Testis (tissue), 2 donors: ENCODE measurements at regions not wholly inside any gene's neighbourhood (a gene's known extent, or its start where the extent isn't known, plus 50 kb on each side); places are given as distances from the start of the nearest gene placed in this dataset.

Experiments
- DNase-seq: peaks from one replicate; pipeline ENCODE4 v3.0.0-alpha.2; 2019
- H3K27ac ChIP-seq, 2 donors: fragments of 200-600 bp; sonication (generic); one replicate each; pipeline ENCODE4 v1.5.1; 2019
- H3K27me3 ChIP-seq: fragments of 200-600 bp; sonication (generic); one replicate; pipeline ENCODE4 v1.5.1; 2019
- H3K36me3 ChIP-seq: fragments of 200-600 bp; sonication (generic); one replicate; pipeline ENCODE4 v1.5.1; 2017; ENCODE audit warnings: low read depth; ENCODE audit errors: missing control alignments
- H3K4me1 ChIP-seq: fragments of 200-600 bp; sonication (generic); one replicate; pipeline ENCODE4 v1.5.1; 2019
- H3K4me3 ChIP-seq, 2 donors: fragments of 200-600 bp; sonication (generic); one replicate each; pipeline ENCODE4 v1.5.1; 2017 to 2019
- H3K9me3 ChIP-seq: fragments of 200-600 bp; sonication (generic); one replicate; pipeline ENCODE4 v1.5.1; 2017
- CTCF ChIP-seq, 3 experiments: fragments of 450-650 bp in 2 of 3; fragments of 200-600 bp in 1 of 3; sonication (generic) in 1 of 3; IDR thresholded peaks; one replicate each; pipeline ENCODE4 v1.5.1; 2016 to 2019; ENCODE audit warnings: antibody characterized with exemption in 3 of 3, mild to moderate bottlenecking in 2 of 3, moderate library complexity in 1 of 3
- POLR2A ChIP-seq: fragments of 450-650 bp; IDR thresholded peaks from one replicate; pipeline ENCODE4 v1.6.1; 2017; ENCODE audit warnings: antibody characterized with exemption, mild to moderate bottlenecking, moderate library complexity
- WGBS, 2 donors: methylation state at CpG; one replicate each; pipeline ENCODE4 v1.1.5; 2018; 5-methylcytosine and 5-hydroxymethylcytosine counted together
- intact Hi-C: fragments of 100-400 bp; cut with DNase I; formaldehyde crosslinking; loops from one replicate; pipeline ENCODE4 v1.15.1; 2023; ENCODE audit warnings: low total_unique reads

DNA sequence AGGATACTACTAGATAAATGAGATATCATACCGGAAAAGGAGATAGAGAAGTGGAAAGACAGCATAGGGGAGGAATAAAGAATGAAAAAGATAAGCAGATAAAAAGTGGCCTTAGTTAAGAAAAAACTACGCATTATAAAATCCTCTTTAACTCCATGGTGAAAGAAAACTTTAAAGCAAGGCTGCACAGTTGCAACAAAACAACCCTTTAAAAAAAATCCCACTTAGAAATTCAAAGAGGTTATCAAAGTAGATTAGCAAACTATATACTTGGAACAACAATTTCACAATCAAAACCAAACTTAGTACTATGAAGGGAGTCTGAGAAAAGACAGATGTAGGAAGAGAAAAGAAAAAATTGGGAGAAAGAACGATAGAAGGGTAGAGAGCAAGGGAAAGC, 133.4 kb upstream of the OSR1 start:
- H3K27me3 ChIP-seq: no peaks in the 10 kb centered on the region
- WGBS, 2 donors: 74 to 76% methylated on average over 3 of the region's 3 CpGs
- H3K4me3 ChIP-seq: no peak overlapping the region
- no peak for DNase-seq
- H3K27ac ChIP-seq: no peak overlapping the region
- TF ChIP-seq POLR2A (no peak), CTCF (IDR thresholded peaks at IDR 0.05) (no peak)
- H3K4me1 ChIP-seq: no peaks in the 10 kb centered on the region
- intact Hi-C loops: no loop called here
- no peaks in the 10 kb centered on the region for H3K9me3 ChIP-seq
- no peaks in the 10 kb centered on the region for H3K36me3 ChIP-seq

DNA sequence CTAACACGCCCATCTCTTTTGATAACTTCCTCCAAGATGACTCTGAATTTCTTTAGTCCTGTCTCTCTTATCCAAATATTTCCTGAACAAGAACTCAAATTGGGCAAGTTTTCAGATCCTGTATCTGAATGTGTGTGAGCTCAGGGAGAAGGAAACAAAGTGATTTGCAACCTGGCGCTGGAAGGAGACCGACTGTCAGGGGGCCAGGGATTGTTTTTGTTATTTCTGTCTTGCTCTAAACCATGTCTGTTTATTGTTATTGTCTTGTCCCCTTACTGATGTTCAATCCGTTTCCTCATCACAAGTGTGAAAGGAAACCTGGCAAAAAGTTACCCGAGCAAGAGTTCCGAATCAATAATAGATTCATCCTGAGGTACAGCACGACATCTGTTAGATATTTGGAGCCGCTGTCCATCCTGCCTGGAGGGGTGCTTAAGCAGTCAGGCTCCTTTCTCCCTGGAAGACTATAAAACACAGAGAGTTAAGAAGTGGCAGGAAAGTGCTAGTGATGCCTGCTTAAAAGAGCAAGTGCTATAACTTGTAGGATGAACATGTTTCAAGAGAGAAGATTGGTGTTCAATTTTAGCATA, 132.5 kb upstream of the OSR1 start:
- H3K27ac ChIP-seq: no peak overlapping the region
- no peaks in the 10 kb centered on the region for H3K36me3 ChIP-seq
- no peak for DNase-seq
- TF ChIP-seq CTCF (IDR thresholded peaks at IDR 0.05): no peak
- TF ChIP-seq POLR2A: no peak
- H3K4me3 ChIP-seq: no peak overlapping the region
- H3K9me3 ChIP-seq: no peaks in the 10 kb centered on the region
- no peaks in the 10 kb centered on the region for H3K4me1 ChIP-seq
- H3K27me3 ChIP-seq: no peaks in the 10 kb centered on the region
- WGBS, 2 donors: 54 to 57% methylated on average over 8 of the region's 8 CpGs
- intact Hi-C loops: no loop called here

DNA sequence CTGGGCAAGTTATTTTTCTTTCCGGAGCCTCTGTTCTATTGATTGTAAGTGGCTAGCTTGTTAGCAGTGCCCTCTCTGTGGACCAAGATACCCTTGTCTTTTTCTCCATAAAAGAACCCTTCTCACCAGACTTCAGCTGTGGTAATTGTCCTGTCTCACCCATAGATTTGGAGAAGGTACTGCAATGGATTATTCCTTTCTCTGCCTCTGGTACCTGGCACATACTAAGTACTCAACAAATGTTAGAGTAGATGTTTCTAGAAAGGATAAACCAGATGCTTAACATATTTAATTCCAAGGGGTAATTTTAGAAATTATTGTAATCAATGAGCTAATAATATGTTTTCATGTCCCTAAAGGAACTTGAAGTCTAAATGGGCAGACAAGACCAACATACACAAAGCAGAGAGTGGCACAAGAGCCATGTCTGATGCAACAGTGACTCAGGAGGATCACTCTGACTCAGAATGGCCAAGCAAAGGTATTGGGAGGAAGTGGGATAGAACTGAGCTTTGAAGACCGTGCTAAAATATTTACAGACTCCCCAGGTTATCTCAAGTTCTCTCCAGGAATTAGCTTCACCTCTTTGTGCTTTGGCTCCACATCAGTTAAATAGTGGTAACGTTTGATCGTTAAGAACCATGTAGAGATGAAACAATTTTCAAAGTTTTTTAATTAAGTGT, 129.7 kb upstream of the OSR1 start:
- no peak for DNase-seq
- H3K4me1 ChIP-seq: no peaks in the 10 kb centered on the region
- TF ChIP-seq CTCF (IDR thresholded peaks at IDR 0.05) (no peak), POLR2A (no peak)
- H3K36me3 ChIP-seq: no peaks in the 10 kb centered on the region
- no peak overlapping the region for H3K4me3 ChIP-seq
- H3K27ac ChIP-seq: no peak overlapping the region
- 91 to 92% methylated on average over 4 of the region's 4 CpGs for WGBS, 2 donors
- intact Hi-C loops: no loop called here
- no peaks in the 10 kb centered on the region for H3K9me3 ChIP-seq
- no peaks in the 10 kb centered on the region for H3K27me3 ChIP-seq

DNA sequence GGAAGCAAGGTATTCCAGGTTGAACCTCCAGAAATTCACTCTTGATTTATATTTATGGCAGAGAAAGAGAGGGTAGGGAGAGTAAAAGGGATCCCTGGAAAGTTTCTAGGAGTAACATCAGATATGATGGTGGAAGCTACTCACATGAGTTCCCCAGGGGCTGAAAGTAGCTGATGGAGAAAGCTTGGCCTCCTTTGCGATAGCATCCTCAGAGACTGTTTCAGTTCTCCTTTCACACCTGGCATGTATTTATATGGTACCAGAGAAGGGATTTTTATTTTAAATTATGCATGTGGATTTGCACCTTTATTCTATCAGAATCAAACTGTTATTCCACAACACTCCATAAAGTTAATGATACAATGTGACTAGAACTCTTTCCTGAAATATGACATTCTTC, 126.3 kb upstream of the OSR1 start:
- intact Hi-C loops: no loop called here
- TF ChIP-seq CTCF (IDR thresholded peaks at IDR 0.05): no peak
- TF ChIP-seq POLR2A: no peak
- Histone ChIP-seq H3K4me3 (no peak overlapping the region), H3K36me3 (no peaks in the 10 kb centered on the region), H3K27me3 (no peaks in the 10 kb centered on the region), H3K9me3 (no peaks in the 10 kb centered on the region), H3K4me1 (no peaks in the 10 kb centered on the region), H3K27ac (no peak overlapping the region)
- no peak for DNase-seq
- 95 to 96% methylated on average over 1 of the region's 1 CpG for WGBS, 2 donors

- TF ChIP-seq POLR2A: no peak
- intact Hi-C loops: no loop called here
- WGBS, 2 donors: 55 to 61% methylated on average over 5 of the region's 5 CpGs
- Histone ChIP-seq H3K4me3 (no peak overlapping the region), H3K4me1 (no peaks in the 10 kb centered on the region), H3K27me3 (no peaks in the 10 kb centered on the region), H3K9me3 (no peaks in the 10 kb centered on the region), H3K36me3 (no peaks in the 10 kb centered on the region), H3K27ac (no peak overlapping the region)
- no peak for DNase-seq
These were observed 122.2 kb upstream of the OSR1 start for GRCh38 chr2:19480673-19481072.
